NCI-H2171 (cell line): ENCODE measurements at regions not wholly inside any gene's neighbourhood (a gene's known extent, or its start where the extent isn't known, plus 50 kb on each side); places are given as distances from the start of the nearest gene placed in this dataset.

Experiments
- DNase-seq: peaks from one replicate; lab custom pipeline; 2025; lab: John Stamatoyannopoulos, UW

- no peak for DNase-seq
Observed at GRCh38 chr14:95034788-95035187, 122.5 kb downstream of the DICER1 start.

- DNase-seq: no peak
Observed at GRCh38 chr14:95033682-95034632, 123.4 kb downstream of the DICER1 start.

- no peak for DNase-seq
Observed at GRCh38 chr14:95033031-95033430, 124.3 kb downstream of the DICER1 start.

GRCh38 chr14:95026851-95027463 is 130.4 kb downstream of the DICER1 start:
- no peak for DNase-seq

- DNase-seq: no peak
Observed at GRCh38 chr14:95025941-95026340, 131.4 kb downstream of the DICER1 start.

GRCh38 chr14:95025218-95025617 is 132.1 kb downstream of the DICER1 start:
- DNase-seq: no peak

GRCh38 chr14:95024380-95024779 is 132.9 kb downstream of the DICER1 start:
- no peak for DNase-seq

GRCh38 chr14:95023886-95024285 is 133.4 kb downstream of the DICER1 start:
- no peak for DNase-seq

- no peak for DNase-seq
Observed at GRCh38 chr14:95023115-95023514, 134.2 kb downstream of the DICER1 start.

GRCh38 chr14:95021588-95021987 is 135.7 kb downstream of the DICER1 start:
- DNase-seq: no peak

- no peak for DNase-seq
Observed at GRCh38 chr14:95018821-95019220, 138.5 kb downstream of the DICER1 start.

GRCh38 chr14:95015046-95015445 is 142.3 kb downstream of the DICER1 start:
- DNase-seq: no peak

- DNase-seq: no peak
Observed at GRCh38 chr14:95014036-95014435, 143.3 kb downstream of the DICER1 start.

GRCh38 chr14:95011445-95012006 is 145.8 kb downstream of the DICER1 start:
- no peak for DNase-seq

- DNase-seq: no peak
Observed at GRCh38 chr14:95008445-95009217, 148.7 kb downstream of the DICER1 start.

GRCh38 chr14:95007921-95008320 is 149.4 kb downstream of the DICER1 start:
- no peak for DNase-seq

- DNase-seq: no peak
Observed at GRCh38 chr14:95006479-95006878, 150.8 kb downstream of the DICER1 start.

GRCh38 chr14:95006051-95006450 is 151.3 kb downstream of the DICER1 start:
- DNase-seq: no peak

- no peak for DNase-seq
Observed at GRCh38 chr14:95003099-95003960, 154.0 kb downstream of the DICER1 start.

GRCh38 chr14:94998685-94999084 is 158.6 kb downstream of the DICER1 start:
- DNase-seq: no peak

- DNase-seq: no peak
Observed at GRCh38 chr14:94998110-94998509, 159.2 kb downstream of the DICER1 start.
